GM12878 (cell line): ENCODE measurements at regions not wholly inside any gene's neighbourhood (a gene's known extent, or its start where the extent isn't known, plus 50 kb on each side); places are given as distances from the start of the nearest gene placed in this dataset.

Experiments used
- ATAC-seq: fragments of 200-7000 bp; cut with Tn5 transposase; 3 replicates; pipeline ENCODE4 v1.9.1; 2020; ENCODE audit warnings: mild to moderate bottlenecking, moderate library complexity
- BruUV-seq: library from RNA; stranded (reverse); fragments of 400-500 nt; replicated peaks from 2 replicates; lab custom pipeline; 2021; lab: Mats Ljungman, UMichigan
- CTCF ChIA-PET: fragments of 300-600 bp; sonication (Branson Sonifier 250); formaldehyde crosslinking; extraction: SDS; loops from one replicate; lab custom pipeline; 2021; ENCODE audit warnings: inconsistent platforms; lab: Yijun Ruan, JAX
- POLR2A ChIA-PET: fragments of 350-600 bp; formaldehyde crosslinking; extraction: SDS; loops from one replicate; lab custom pipeline; 2021; ENCODE audit warnings: inconsistent platforms; lab: Charles Lee
- RAD21 ChIA-PET: fragments of 300-600 bp; sonication (Branson Sonifier 250); formaldehyde crosslinking; loops from one replicate; lab custom pipeline; 2023; ENCODE audit warnings: antibody characterized with exemption; ENCODE audit not compliant: unreplicated experiment; lab: Charles Lee
- SMC1A ChIA-PET: fragments of 300-600 bp; sonication (Branson Sonifier 250); formaldehyde crosslinking; loops from one replicate; lab custom pipeline; 2023; ENCODE audit not compliant: unreplicated experiment, uncharacterized antibody; lab: Charles Lee
- DNase-seq: peaks from one replicate; pipeline ENCODE4 v3.0.0-alpha.2; 2011; ENCODE audit warnings: low read depth, low spot score
- FAIRE-seq: peaks from 3 replicates; lab custom pipeline; 2011; peaks lifted over from hg19 to GRCh38; lab: Jason Lieb, UNC
- H2AFZ ChIP-seq: 2 replicates; pipeline ENCODE4 v1.6.0; 2011; ENCODE audit warnings: low read depth, low read length, control low read depth; ENCODE audit not compliant: control insufficient read depth
- H3K27ac ChIP-seq: 2 replicates; pipeline ENCODE4 v1.5.1; 2011; ENCODE audit warnings: control low read depth; ENCODE audit not compliant: control insufficient read depth, insufficient read depth
- H3K27me3 ChIP-seq, 2 experiments: replicated peaks in 1 of 2; 2 replicates each; pipeline versions ENCODE4 v1.6.0 to v1.6.1; 2011; ENCODE audit warnings: low read length in 1 of 2; ENCODE audit not compliant: control insufficient read depth in 2 of 2, insufficient read depth in 2 of 2
- H3K36me3 ChIP-seq, 2 experiments: 2 replicates each; pipeline ENCODE4 v1.5.1; 2011; ENCODE audit warnings: low read length in 1 of 2; ENCODE audit not compliant: control insufficient read depth in 2 of 2, insufficient read depth in 2 of 2
- H3K4me1 ChIP-seq: 2 replicates; pipeline ENCODE4 v1.6.1; 2011; ENCODE audit warnings: mild to moderate bottlenecking, low read length, moderate library complexity, mixed read lengths; ENCODE audit not compliant: control insufficient read depth, insufficient read depth
- H3K4me2 ChIP-seq: 2 replicates; pipeline ENCODE4 v1.6.0; 2011; ENCODE audit warnings: control low read depth; ENCODE audit not compliant: control insufficient read depth, insufficient read depth
- H3K4me3 ChIP-seq: fragments of 200-600 bp; sonication (generic); 2 replicates; pipeline ENCODE4 v1.5.1; 2016
- H3K79me2 ChIP-seq: 2 replicates; pipeline ENCODE4 v1.6.0; 2011; ENCODE audit warnings: low read length; ENCODE audit not compliant: control insufficient read depth, insufficient read depth
- H3K9ac ChIP-seq: 2 replicates; pipeline ENCODE4 v1.8.0; 2011; ENCODE audit warnings: low read length, control low read depth, mixed read lengths; ENCODE audit not compliant: control insufficient read depth, insufficient read depth
- H3K9me3 ChIP-seq: replicated peaks from 3 replicates; pipeline ENCODE4 v1.5.1; 2011; ENCODE audit warnings: mild to moderate bottlenecking, low read length; ENCODE audit not compliant: control insufficient read depth, insufficient read depth
- H4K20me1 ChIP-seq: 2 replicates; pipeline ENCODE4 v1.6.0; 2011; ENCODE audit not compliant: control insufficient read depth, insufficient read depth
- BCLAF1 ChIP-seq: fragments of 450-650 bp; IDR thresholded peaks from 2 replicates; pipeline ENCODE4 v1.6.1; 2017; ENCODE audit warnings: antibody characterized with exemption, mild to moderate bottlenecking, moderate library complexity
- CREB1 ChIP-seq: IDR thresholded peaks from 2 replicates; pipeline ENCODE4 v1.6.1; 2012; ENCODE audit warnings: low read depth, mild to moderate bottlenecking, inconsistent platforms
- E2F4 ChIP-seq: IDR thresholded peaks from 2 replicates; pipeline ENCODE4 v1.6.1; 2012; ENCODE audit warnings: low read depth, low read length, improper control_type of control experiment
- ETV6 ChIP-seq, 2 experiments: fragments of 450-650 bp in 1 of 2; IDR thresholded peaks in 1 of 2; conservative IDR thresholded peaks in 1 of 2; 2 replicates each; pipeline ENCODE4 v1.6.1; 2014; ENCODE audit warnings: antibody characterized with exemption in 1 of 2, borderline replicate concordance in 1 of 2, low read depth in 1 of 2, mild to moderate bottlenecking in 1 of 2, moderate library complexity in 1 of 2
- MTA2 ChIP-seq: fragments of 450-650 bp; IDR thresholded peaks from 2 replicates; pipeline ENCODE4 v1.6.1; 2016; ENCODE audit warnings: low read depth, mild to moderate bottlenecking, moderate library complexity
- MYC ChIP-seq: IDR thresholded peaks from 2 replicates; pipeline ENCODE4 v1.6.1; 2011; ENCODE audit warnings: mild to moderate bottlenecking, low read length, moderate library complexity, inconsistent platforms; ENCODE audit not compliant: insufficient read depth, insufficient replicate concordance, insufficient read length, severe bottlenecking
- SKIL ChIP-seq: fragments of 450-650 bp; IDR thresholded peaks from 2 replicates; pipeline ENCODE4 v1.6.1; 2017; ENCODE audit warnings: mild to moderate bottlenecking, low read depth, inconsistent platforms; ENCODE audit not compliant: poor library complexity, severe bottlenecking
- SMAD1 ChIP-seq: fragments of 450-650 bp; IDR thresholded peaks from 2 replicates; pipeline ENCODE4 v1.6.1; 2018; ENCODE audit warnings: mild to moderate bottlenecking, low read depth; ENCODE audit not compliant: partially characterized antibody
- SMARCA5 ChIP-seq: fragments of 450-650 bp; IDR thresholded peaks from 2 replicates; pipeline ENCODE4 v1.6.1; 2017; ENCODE audit warnings: mild to moderate bottlenecking
- SREBF2 ChIP-seq: IDR thresholded peaks from 2 replicates; pipeline ENCODE4 v1.6.1; 2012; ENCODE audit warnings: mild to moderate bottlenecking, low read length
- TCF3 ChIP-seq: IDR thresholded peaks from 2 replicates; pipeline ENCODE4 v1.6.1; 2012; ENCODE audit warnings: low read depth, mild to moderate bottlenecking, low read length, borderline replicate concordance; ENCODE audit not compliant: insufficient read depth
- YBX1 ChIP-seq: fragments of 450-650 bp; IDR thresholded peaks from 2 replicates; pipeline ENCODE4 v1.6.1; 2016; ENCODE audit warnings: antibody characterized with exemption
- ZNF384 ChIP-seq: IDR thresholded peaks from 2 replicates; pipeline ENCODE4 v1.6.1; 2012; ENCODE audit warnings: low read depth, mild to moderate bottlenecking, low read length, improper control_type of control experiment, borderline replicate concordance
- ZNF592 ChIP-seq: fragments of 450-650 bp; IDR thresholded peaks from 2 replicates; pipeline ENCODE4 v1.6.1; 2017; ENCODE audit warnings: mild to moderate bottlenecking, moderate library complexity
- ZNF622 ChIP-seq: fragments of 450-650 bp; IDR thresholded peaks from 2 replicates; pipeline ENCODE4 v1.6.1; 2017; ENCODE audit warnings: mild to moderate bottlenecking, inconsistent platforms
- WGBS: methylation state at CpG from one replicate; pipeline ENCODE4 v1.1.6; 2016; ENCODE audit warnings: low lambda C conversion rate; ENCODE audit not compliant: insufficient replicate concordance, insufficient coverage; ENCODE audit errors: missing lambda C conversion rate; 5-methylcytosine and 5-hydroxymethylcytosine counted together
- in situ Hi-C: fragments of 300-500 bp; cut with MboI; formaldehyde crosslinking; loops from 9 replicates; pipeline ENCODE4 v1.14.3; 2018; ENCODE audit warnings: mixed read lengths
- intact Hi-C: fragments of 100-400 bp; cut with micrococcal nuclease; formaldehyde crosslinking; loops from one replicate; pipeline ENCODE4 v1.14.2; 2022; ENCODE audit not compliant: unreplicated experiment

GRCh38 chr16:48997946-48998345 lies 283.7 kb downstream of the CBLN1 start:
- ChIA-PET RAD21 (no interaction called here), CTCF (no interaction called here), SMC1A (no interaction called here), POLR2A (no interaction called here)
- no peak overlapping the region for H3K9ac ChIP-seq
- FAIRE-seq (no peak), DNase-seq (no peak), ATAC-seq (no peak)
- intact Hi-C loops (loop anchor here (10.0 kb wide), 1 partner anchor 313 kb away; no protein-coding TSS in a partner anchor), in situ Hi-C loops (no loop called here)
- H3K27me3 ChIP-seq = peaks cover 0 to 2% of the 10 kb centered on the region in 2 experiments; a peak in 2 of 4 replicates
- H3K4me3 ChIP-seq = no peak overlapping the region
- no peak overlapping the region for H2AFZ ChIP-seq
- WGBS = 31% methylated on average over 3 of the region's 3 CpGs
- H3K36me3 ChIP-seq = no peaks in the 10 kb centered on the region
- no peak overlapping the region for H3K4me2 ChIP-seq
- no TSS peak for BruUV-seq
- H3K27ac ChIP-seq = no peak overlapping the region
- H3K9me3 ChIP-seq = no peaks in the 10 kb centered on the region
- no peaks in the 10 kb centered on the region for H3K4me1 ChIP-seq
- H3K79me2 ChIP-seq = no peaks in the 10 kb centered on the region
- no peaks in the 10 kb centered on the region for H4K20me1 ChIP-seq
- TF ChIP-seq BCLAF1 (no peak), ETV6 (conservative IDR thresholded peaks at IDR 0.05 in 1 of 2, IDR thresholded peaks at IDR 0.05 in 1 of 2; ENCODE audit: borderline replicate concordance in 1 of 2, low read depth in 1 of 2) (no peak), SMARCA5 (no peak), MYC (no peak), ZNF622 (no peak), TCF3 (no peak), SMAD1 (no peak), E2F4 (no peak), ZNF592 (no peak), CREB1 (no peak), MTA2 (no peak), SKIL (no peak), SREBF2 (no peak), YBX1 (no peak), ZNF384 (no peak)
